ENCODE measurements at regions not wholly inside any gene's neighbourhood (a gene's known extent, or its start where the extent isn't known, plus 50 kb on each side); places are given as distances from the start of the nearest gene placed in this dataset.

GRCh38 chr3:86634361-86634760 lies 356.6 kb downstream of the VGLL3 start:
- TF ChIP-seq EZH2phosphoT487 (IDR thresholded peaks at IDR 0.05; ENCODE audit: low read length) (no peak), CTCF (IDR thresholded peaks at IDR 0.05; ENCODE audit: low read length) (no peak)
